GM19240 (cell line): ENCODE measurements at regions not wholly inside any gene's neighbourhood (a gene's known extent, or its start where the extent isn't known, plus 50 kb on each side); places are given as distances from the start of the nearest gene placed in this dataset.
"Not testable (repeated sequence)": the region's sequence is repeated elsewhere in the genome, so short reads cannot be mapped to it uniquely, and the experiment has no call there.

Experiments used
- DNase-seq: peaks from one replicate; pipeline ENCODE4 v3.0.0; 2011; ENCODE audit warnings: low spot score; ENCODE audit not compliant: insufficient read length

GRCh38 chr2:215889240-215889969, 123.9 kb downstream of the MREG start:
- DNase-seq, result not testable (repeated sequence)

GRCh38 chr2:215888680-215889079, 124.7 kb downstream of the MREG start:
- no peak for DNase-seq

- DNase-seq, result no peak
These were observed 126.0 kb downstream of the MREG start for GRCh38 chr2:215887303-215887702.

- no peak for DNase-seq
These were observed 127.3 kb downstream of the MREG start for GRCh38 chr2:215886022-215886421.

GRCh38 chr2:215885536-215885935, 127.8 kb downstream of the MREG start:
- DNase-seq, result no peak

- no peak for DNase-seq
These were observed 128.8 kb downstream of the MREG start for GRCh38 chr2:215884451-215885087.

GRCh38 chr2:215883799-215884198, 129.6 kb downstream of the MREG start:
- no peak for DNase-seq

GRCh38 chr2:215882689-215883088, 130.7 kb downstream of the MREG start:
- no peak for DNase-seq

GRCh38 chr2:215881582-215881981, 131.8 kb downstream of the MREG start:
- DNase-seq, result no peak

GRCh38 chr2:215880970-215881369, 132.4 kb downstream of the MREG start:
- no peak for DNase-seq

- DNase-seq, result no peak
These were observed 133.1 kb downstream of the MREG start for GRCh38 chr2:215879977-215880940.

GRCh38 chr2:215879331-215879730, 134.0 kb downstream of the MREG start:
- no peak for DNase-seq

GRCh38 chr2:215878476-215879063, 134.8 kb downstream of the MREG start:
- no peak for DNase-seq

- no peak for DNase-seq
These were observed 136.5 kb downstream of the MREG start for GRCh38 chr2:215876937-215877238.

GRCh38 chr2:215876139-215876936, 137.0 kb downstream of the MREG start:
- DNase-seq, result no peak

- DNase-seq, result no peak
These were observed 138.9 kb downstream of the MREG start for GRCh38 chr2:215874418-215874817.

- DNase-seq, result no peak
These were observed 142.4 kb downstream of the MREG start for GRCh38 chr2:215870986-215871385.

- DNase-seq, result no peak
These were observed 143.3 kb downstream of the MREG start for GRCh38 chr2:215870088-215870490.

GRCh38 chr2:215868846-215869543, 144.4 kb downstream of the MREG start:
- no peak for DNase-seq

GRCh38 chr2:215866606-215867005, 146.7 kb downstream of the MREG start:
- no peak for DNase-seq
